ENCODE measurements at regions not wholly inside any gene's neighbourhood (a gene's known extent, or its start where the extent isn't known, plus 50 kb on each side); places are given as distances from the start of the nearest gene placed in this dataset.

- DNase-seq (ENCODE audit: low spot score): no peak
These were observed 354.9 kb upstream of the HTR2A start for GRCh38 chr13:47251771-47252170.

GRCh38 chr13:47250146-47250545 is 353.3 kb upstream of the HTR2A start:
- no peak for DNase-seq (ENCODE audit: low spot score)

DNA sequence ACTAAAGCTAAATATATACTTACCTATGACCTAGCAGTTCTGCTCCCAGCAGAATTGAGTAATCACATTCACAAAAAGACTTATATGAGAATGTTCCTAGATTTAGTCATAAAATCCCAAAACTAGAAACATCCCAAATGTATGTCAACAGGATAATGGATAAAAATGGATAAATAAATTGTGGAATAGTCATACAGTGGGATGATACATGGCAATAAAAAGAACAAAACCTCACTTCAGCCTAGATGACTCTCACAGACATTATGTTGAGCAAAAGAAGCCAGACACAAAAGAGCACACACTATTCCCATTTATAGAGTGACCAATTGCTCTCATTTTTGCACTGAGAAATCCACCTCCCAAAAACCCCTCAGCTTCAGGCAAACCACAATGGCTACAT is 352.4 kb upstream of the HTR2A start:
- DNase-seq (ENCODE audit: low spot score): no peak

- no peak for DNase-seq (ENCODE audit: low spot score)
These were observed 344.6 kb upstream of the HTR2A start for GRCh38 chr13:47241446-47241845.

GRCh38 chr13:47239025-47239424 is 342.2 kb upstream of the HTR2A start:
- DNase-seq (ENCODE audit: low spot score): no peak

GRCh38 chr13:47237571-47237970 is 340.7 kb upstream of the HTR2A start:
- no peak for DNase-seq (ENCODE audit: low spot score)

DNA sequence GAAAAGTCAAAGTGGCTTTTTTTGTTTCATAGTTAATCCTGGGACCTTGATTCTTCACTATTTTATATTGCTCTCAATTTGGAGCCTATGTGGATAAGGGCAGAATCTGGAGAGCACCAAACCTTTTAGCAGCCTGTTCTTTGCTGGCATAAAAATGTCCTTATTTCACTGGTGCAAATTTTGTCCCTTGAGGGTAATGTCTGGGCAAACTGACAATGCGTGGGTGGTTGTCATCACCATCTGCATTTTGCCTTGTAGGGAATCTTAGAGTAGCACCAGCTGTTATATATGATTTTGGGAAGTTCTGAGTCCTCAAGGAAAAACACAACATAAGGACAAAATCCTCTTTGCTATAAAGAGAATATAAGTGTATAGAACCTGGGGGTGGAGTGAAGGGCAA is 336.9 kb upstream of the HTR2A start:
- DNase-seq (ENCODE audit: low spot score): no peak

- DNase-seq (ENCODE audit: low spot score): no peak
These were observed 335.7 kb upstream of the HTR2A start for GRCh38 chr13:47232516-47232915.

GRCh38 chr13:47230155-47230554 is 333.3 kb upstream of the HTR2A start:
- DNase-seq (ENCODE audit: low spot score): no peak

GRCh38 chr13:47226516-47226915 is 329.7 kb upstream of the HTR2A start:
- DNase-seq (ENCODE audit: low spot score): no peak

DNA sequence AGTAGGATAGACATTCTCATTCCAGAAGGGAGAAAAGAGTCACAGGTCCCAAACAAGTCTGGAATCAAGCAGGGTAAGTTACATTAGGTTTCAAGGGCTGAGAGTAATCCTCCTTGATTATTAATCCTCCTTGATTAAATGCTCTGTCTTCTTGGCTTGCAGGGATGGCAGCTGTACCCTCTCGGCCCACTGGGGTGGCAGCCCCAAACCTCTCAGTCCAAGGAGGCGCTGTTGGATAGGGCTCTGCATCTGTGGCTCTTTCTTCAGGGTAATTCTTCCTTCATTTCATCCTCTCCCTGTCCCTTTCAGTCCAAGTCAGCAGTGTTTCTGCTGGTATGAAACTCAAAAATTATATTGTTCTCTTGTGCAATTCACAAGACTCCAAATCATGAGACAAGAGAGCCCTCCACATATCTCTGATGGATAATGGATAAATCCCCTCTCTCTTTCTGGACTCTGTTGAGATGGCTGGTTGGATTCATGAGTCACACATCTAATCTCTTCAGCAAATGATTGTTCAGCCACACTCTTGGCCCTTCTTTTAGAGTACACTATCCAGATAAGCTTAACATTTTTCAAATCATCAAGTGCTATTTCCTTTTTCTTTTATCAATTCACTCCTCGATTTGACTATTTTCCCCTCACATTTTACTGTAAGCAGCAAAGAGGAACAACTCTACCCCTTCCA is 323.7 kb upstream of the HTR2A start:
- no peak for DNase-seq (ENCODE audit: low spot score)

- no peak for DNase-seq (ENCODE audit: low spot score)
These were observed 321.8 kb upstream of the HTR2A start for GRCh38 chr13:47218611-47219010.

GRCh38 chr13:47216176-47216822 is 319.4 kb upstream of the HTR2A start:
- no peak for DNase-seq (ENCODE audit: low spot score)

GRCh38 chr13:47215736-47216135 is 318.9 kb upstream of the HTR2A start:
- no peak for DNase-seq (ENCODE audit: low spot score)

- no peak for DNase-seq (ENCODE audit: low spot score)
These were observed 316.2 kb upstream of the HTR2A start for GRCh38 chr13:47213047-47213446.

DNA sequence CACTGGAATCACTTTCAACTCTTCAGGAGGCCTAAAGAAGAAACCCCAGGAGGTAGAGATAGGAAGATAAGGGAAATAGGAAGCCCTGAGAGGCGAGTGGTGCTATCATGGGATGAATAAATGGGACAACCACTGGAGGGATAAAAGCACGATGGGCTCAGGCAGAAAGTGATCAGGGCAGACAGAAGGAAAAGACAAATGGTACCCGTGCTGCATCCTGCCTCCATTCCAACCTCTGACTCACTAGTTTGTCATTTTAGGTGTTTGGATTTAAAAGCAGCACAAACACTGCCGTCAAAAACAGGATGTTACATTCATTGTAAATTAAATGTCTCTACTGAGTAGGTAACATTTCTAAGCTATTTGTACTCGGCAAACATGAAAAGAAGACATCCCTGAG is 314.3 kb upstream of the HTR2A start:
- no peak for DNase-seq (ENCODE audit: low spot score)

- no peak for DNase-seq (ENCODE audit: low spot score)
These were observed 309.3 kb upstream of the HTR2A start for GRCh38 chr13:47206111-47206510.

DNA sequence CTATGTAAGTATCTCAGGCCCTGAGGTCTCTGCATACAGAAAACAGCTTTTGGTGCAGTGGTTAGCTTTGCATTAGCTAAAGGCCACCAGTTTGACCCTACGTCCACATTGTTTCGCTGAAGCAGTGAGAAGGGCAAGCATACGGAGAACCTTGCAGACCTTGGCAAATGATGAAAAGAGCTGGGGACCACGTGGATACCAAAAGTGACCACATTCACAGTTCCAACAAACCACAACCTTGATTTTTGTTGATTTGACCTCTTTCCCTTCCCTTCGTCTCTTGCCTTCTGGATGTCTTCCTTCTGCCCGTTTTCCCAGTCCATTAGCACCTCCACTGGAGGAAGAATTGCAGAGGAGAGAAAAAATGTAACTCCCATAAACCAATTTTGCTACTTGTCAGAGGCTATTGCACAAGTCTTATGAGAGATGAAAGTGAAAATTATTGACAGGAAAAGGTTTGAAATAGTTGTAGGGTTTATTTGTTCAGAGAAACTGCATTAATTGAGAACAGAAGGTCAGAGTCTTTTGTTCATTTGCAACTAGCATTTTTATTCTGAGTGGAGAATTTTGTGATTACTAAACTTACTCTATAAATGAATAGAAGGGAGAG is 293.9 kb upstream of the HTR2A start:
- no peak for DNase-seq (ENCODE audit: low spot score)

GRCh38 chr13:47188802-47189201 is 291.9 kb upstream of the HTR2A start:
- DNase-seq (ENCODE audit: low spot score): no peak

GRCh38 chr13:47186471-47186870 is 289.6 kb upstream of the HTR2A start:
- DNase-seq (ENCODE audit: low spot score): no peak

GRCh38 chr13:47184321-47184720 is 287.5 kb upstream of the HTR2A start:
- no peak for DNase-seq (ENCODE audit: low spot score)

GRCh38 chr13:47179321-47179720 is 282.5 kb upstream of the HTR2A start:
- no peak for DNase-seq (ENCODE audit: low spot score)

DNA sequence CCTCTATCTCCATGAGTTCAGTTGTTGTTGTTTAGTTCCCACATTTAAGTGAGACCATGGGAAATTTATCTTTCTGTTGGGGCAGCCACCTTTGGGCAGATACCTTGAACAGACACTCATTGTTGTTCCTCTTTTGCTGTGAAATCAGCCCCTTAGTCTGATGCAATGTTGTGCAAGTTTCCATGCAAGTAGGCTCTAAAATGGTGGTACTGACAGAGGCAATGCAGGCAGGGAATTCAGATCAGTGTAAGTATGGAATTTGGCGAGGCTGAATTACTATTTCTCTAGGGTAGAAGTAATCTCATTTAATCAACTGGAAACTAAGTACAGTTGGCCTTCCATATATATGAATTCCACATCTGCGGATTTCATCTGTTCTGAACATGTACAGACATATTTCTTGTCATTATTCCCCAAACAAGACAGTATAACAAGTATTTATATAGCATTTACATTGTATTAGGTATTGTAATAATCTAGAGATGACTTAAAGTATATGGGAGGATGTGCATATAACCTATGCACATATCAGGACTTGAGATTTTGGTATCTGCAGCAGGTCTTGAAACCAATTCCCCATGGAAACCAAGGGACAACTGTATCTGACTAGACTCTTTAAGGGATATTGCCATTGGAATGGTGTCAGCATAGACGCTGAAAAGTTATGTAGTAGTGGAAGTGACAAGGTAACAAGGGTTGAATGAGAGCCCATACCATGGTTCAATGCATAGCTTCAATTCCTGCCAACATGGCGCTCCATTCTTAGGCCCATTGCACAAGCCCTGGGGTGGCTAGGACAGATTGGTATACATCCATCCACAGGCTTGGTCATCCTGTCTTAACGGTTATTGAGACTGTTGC is 281.5 kb upstream of the HTR2A start:
- DNase-seq (ENCODE audit: low spot score): no peak

Measured in LoVo (cell line).